ENCODE measurements at regions not wholly inside any gene's neighbourhood (a gene's known extent, or its start where the extent isn't known, plus 50 kb on each side); places are given as distances from the start of the nearest gene placed in this dataset.

- CTCF ChIA-PET = no interaction called here
Measured at GRCh38 chr14:94929354-94929753, 159.4 kb upstream of the GSC start.

DNA sequence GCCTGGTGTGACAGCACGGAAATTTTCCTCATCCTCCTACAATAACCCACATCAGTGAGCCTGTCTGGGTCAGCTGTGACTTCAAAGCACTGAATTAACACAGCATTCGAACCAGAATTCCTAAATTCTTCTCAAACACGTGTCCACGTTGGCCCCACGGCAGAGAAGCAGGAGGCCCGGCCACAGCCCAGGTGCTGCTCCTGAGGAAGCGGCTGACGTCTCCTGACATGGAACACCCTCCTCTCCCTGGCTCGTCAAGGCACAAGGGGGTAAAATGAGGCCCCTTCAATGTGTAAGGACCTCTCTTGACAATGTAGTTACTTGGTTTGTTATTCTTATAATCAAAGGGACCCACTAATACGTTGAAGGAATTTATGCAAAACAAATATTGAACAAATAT lies 156.3 kb upstream of the GSC start:
- CTCF ChIA-PET = no interaction called here
- no peak for TF ChIP-seq CTCF (IDR thresholded peaks at IDR 0.05; ENCODE audit: insufficient read depth, low read length, missing control alignments)
- POLR2A ChIA-PET = no interaction called here

More at GRCh38 chr14:94929354-94929753, 159.4 kb upstream of the GSC start:
- no peak for TF ChIP-seq CTCF (IDR thresholded peaks at IDR 0.05; ENCODE audit: insufficient read depth, low read length, missing control alignments)
- no peak overlapping the region for H3K4me3 ChIP-seq (ENCODE audit: low read depth, low read length)
- DNase-seq (ENCODE audit: low read depth, low spot score) = no peak
- POLR2A ChIA-PET = no interaction called here

DNA sequence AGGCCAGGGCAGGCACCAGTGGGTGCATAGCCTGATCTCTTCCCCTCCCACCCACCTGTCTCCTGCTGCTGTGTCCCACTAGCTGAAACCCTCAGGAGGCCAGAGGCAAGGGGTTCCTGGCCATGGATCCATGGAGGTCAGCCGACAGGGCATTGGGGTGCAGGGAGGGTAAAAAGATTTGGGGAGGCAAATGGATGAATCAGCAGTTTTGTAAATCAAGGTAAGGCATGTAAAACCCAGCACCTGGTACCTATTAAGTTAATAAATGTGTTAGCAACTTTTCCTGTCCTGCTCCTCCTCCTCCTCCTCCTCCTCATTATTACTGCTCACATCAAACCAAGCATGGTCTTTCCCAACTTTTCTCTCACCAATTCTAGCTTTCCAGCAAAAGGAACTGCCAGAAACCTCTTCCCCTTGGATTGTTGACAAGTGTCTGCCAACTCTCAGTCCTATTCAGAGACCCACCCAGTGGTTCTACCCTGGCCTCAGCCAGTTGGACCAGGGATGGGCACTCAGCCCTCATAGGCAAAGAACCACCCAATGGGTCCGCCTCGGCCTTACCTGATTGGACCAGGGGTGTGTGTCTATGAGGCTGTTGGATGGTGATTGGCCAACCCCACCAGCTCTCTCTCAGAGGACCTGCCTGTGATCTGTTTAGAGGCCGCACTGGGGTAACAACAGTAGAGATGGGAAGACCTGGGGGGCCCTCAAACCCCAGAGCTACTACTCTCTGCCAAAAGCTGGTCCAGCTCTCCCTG lies 155.7 kb upstream of the GSC start:
- ChIA-PET CTCF (no interaction called here), POLR2A (no interaction called here)
- no peak for DNase-seq (ENCODE audit: low read depth, low spot score)
- TF ChIP-seq CTCF (IDR thresholded peaks at IDR 0.05; ENCODE audit: insufficient read depth, low read length, missing control alignments) = no peak
- H3K4me3 ChIP-seq (ENCODE audit: low read depth, low read length) = no peak overlapping the region

More for the DNA sequence above, 156.3 kb upstream of the GSC start:
- no peak overlapping the region for H3K4me3 ChIP-seq (ENCODE audit: low read depth, low read length)
- DNase-seq (ENCODE audit: low read depth, low spot score) = no peak

DNA sequence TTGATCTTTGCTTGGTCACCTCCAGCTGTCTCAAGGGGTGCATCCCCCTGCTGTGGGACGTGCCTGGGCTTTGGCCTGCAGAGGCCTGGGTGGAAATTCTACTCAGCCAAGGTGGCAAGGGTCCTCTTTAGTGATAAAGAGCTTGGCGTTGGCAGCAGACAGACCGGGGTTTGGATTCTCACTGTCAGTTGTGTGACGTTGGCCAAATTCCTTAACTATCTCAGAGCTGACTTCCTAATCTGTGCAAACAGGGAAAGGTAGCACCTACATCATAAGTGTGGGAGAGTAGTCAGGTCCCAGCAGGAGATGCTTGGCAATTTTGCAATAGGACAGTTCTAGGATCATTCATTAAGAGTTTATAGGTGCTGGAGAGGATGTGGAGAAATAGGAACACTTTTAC lies 154.3 kb upstream of the GSC start:
- CTCF ChIA-PET = no interaction called here
- TF ChIP-seq CTCF (IDR thresholded peaks at IDR 0.05; ENCODE audit: insufficient read depth, low read length, missing control alignments) = no peak

GRCh38 chr14:94923786-94924185 lies 153.9 kb upstream of the GSC start:
- CTCF ChIA-PET = no interaction called here
- DNase-seq (ENCODE audit: low read depth, low spot score) = no peak
- POLR2A ChIA-PET = no interaction called here
- TF ChIP-seq CTCF (IDR thresholded peaks at IDR 0.05; ENCODE audit: insufficient read depth, low read length, missing control alignments) = no peak
- no peak overlapping the region for H3K4me3 ChIP-seq (ENCODE audit: low read depth, low read length)

More for the DNA sequence above, 154.3 kb upstream of the GSC start:
- H3K4me3 ChIP-seq (ENCODE audit: low read depth, low read length) = no peak overlapping the region
- POLR2A ChIA-PET = no interaction called here
- DNase-seq (ENCODE audit: low read depth, low spot score) = no peak

DNA sequence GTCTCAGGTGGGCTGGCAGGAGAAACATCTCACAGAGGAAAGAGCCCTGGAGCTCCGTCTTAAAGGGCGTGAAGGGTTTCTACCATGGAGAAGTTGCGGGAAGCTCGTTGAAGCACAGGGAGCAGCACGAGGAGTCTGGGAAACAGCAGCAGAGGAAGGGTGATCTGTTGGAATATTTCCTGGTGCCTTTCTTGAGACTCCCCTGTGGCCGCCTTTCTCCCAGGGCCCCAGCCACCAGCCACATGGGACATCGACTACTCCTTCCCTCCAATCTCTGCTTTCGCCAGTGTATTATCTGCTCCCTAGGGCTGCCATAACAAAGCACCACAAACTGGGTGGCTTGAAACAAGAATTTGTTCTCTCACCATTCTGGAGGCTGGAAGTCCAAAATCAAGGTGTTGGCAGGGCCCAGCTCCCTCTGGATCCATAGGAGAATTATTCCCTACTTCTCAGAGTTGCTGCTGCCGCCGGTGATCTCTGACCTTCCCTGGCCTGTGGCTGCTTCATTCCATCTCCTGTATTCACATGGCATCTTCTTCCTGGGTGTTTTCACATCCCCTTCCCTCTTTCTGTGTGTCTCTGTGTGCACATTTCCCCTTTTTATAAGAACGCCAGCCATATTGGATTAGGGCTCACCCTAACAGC lies 152.8 kb upstream of the GSC start:
- DNase-seq (ENCODE audit: low read depth, low spot score) = no peak
- ChIA-PET CTCF (no interaction called here), POLR2A (no interaction called here)
- no peak for TF ChIP-seq CTCF (IDR thresholded peaks at IDR 0.05; ENCODE audit: insufficient read depth, low read length, missing control alignments)
- no peak overlapping the region for H3K4me3 ChIP-seq (ENCODE audit: low read depth, low read length)
